ENCODE measurements at regions not wholly inside any gene's neighbourhood (a gene's known extent, or its start where the extent isn't known, plus 50 kb on each side); places are given as distances from the start of the nearest gene placed in this dataset.

DNA sequence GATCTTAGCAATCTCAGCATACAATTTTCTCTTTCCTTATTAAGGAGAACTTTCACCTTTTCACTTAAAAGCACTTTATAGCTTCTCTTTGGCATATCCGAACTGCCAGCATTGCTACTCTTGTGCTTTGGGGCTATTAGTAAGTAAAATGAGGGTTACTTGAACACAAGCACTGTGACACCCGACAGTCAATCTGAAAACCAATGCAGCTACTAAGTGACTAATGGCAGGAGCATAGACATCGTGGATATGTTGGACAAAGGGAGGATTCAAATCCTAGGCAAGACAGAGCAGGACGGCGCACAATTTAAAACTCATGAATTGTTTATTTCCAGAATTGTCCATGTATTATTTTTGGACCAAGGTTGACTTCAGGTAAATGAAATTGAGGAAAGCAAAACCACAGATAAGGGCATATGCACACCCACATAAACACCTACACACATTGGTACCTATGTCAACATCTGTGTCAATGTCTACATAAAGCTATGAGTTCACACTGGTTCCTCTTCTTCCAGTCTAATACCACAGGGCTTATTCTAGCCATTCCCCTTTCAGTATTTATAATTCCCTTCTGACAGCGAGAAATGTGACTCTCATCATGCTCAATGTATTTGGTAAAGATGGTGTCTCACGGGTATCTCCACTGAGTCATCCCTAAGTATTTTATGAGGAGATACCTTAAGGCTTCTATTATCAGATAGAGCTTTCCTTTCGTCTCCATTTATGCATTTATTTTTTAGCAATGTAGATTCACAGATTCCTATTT lies 75.3 kb upstream of the RALGPS2 start:
- TF ChIP-seq POLR2A (IDR thresholded peaks at IDR 0.05; ENCODE audit: low read length), result no peak
- TF ChIP-seq GATA1 (IDR thresholded peaks at IDR 0.05; ENCODE audit: low read depth, low read length), result no peak
